ENCODE measurements at regions not wholly inside any gene's neighbourhood (a gene's known extent, or its start where the extent isn't known, plus 50 kb on each side); places are given as distances from the start of the nearest gene placed in this dataset.
"Not testable (repeated sequence)": the region's sequence is repeated elsewhere in the genome, so short reads cannot be mapped to it uniquely, and the experiment has no call there.

DNA sequence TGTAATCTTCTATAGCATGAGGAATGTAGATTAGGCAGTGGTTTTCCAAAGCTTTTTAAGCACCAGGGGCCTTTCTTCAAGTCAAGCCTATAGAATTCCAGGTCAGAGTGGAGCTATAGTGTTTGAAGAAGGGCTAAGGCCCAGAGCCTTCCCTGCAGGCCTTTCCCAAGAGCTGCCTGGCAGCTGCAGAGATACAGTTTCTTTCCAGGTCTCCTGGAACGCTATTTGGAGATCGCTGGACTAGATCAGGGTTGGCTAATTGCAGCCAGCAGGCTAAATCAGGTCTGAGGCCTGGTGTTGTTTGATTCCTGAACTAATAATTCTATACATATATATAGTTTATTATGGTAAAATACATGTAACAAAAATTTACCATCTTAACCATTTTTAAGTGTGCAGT, 319.0 kb upstream of the SPRED2 start:
- no peaks in the 10 kb centered on the region for H3K27me3 ChIP-seq (ENCODE audit: control insufficient read depth, insufficient read depth, low read length)
- ChIA-PET POLR2A (no interaction called here), CTCF (no interaction called here)
- H3K4me1 ChIP-seq (ENCODE audit: control insufficient read depth, insufficient read depth, low read length) = no peaks in the 10 kb centered on the region
- no peak for DNase-seq (ENCODE audit: low read depth, low spot score)
- H3K36me3 ChIP-seq (ENCODE audit: control insufficient read depth, insufficient read depth, low read length) = no peaks in the 10 kb centered on the region
- in situ Hi-C loops (cut with HindIII; ENCODE audit: low pct_unique_long_range_greater_than_20kb, low sequenced_read_pairs) (no loop called here), intact Hi-C loops (cut with micrococcal nuclease; ENCODE audit: unreplicated experiment) (no loop called here)
- no peak overlapping the region for H3K4me3 ChIP-seq (ENCODE audit: low read depth in 2 of 2, low read length in 2 of 2)
- no peaks in the 10 kb centered on the region for H3K9me3 ChIP-seq (ENCODE audit: control insufficient read depth, insufficient read depth, low read depth, low read length)
- TF ChIP-seq TCF7L2 (IDR thresholded peaks at IDR 0.05; ENCODE audit: low read depth, low read length) (no peak), POLR2AphosphoS5 (IDR thresholded peaks at IDR 0.05; ENCODE audit: low read depth, low read length) (no peak), SIN3A (IDR thresholded peaks at IDR 0.05; ENCODE audit: borderline replicate concordance, insufficient read depth, low read depth, low read length) (no peak)
- TF ChIP-seq, protein P1, sequence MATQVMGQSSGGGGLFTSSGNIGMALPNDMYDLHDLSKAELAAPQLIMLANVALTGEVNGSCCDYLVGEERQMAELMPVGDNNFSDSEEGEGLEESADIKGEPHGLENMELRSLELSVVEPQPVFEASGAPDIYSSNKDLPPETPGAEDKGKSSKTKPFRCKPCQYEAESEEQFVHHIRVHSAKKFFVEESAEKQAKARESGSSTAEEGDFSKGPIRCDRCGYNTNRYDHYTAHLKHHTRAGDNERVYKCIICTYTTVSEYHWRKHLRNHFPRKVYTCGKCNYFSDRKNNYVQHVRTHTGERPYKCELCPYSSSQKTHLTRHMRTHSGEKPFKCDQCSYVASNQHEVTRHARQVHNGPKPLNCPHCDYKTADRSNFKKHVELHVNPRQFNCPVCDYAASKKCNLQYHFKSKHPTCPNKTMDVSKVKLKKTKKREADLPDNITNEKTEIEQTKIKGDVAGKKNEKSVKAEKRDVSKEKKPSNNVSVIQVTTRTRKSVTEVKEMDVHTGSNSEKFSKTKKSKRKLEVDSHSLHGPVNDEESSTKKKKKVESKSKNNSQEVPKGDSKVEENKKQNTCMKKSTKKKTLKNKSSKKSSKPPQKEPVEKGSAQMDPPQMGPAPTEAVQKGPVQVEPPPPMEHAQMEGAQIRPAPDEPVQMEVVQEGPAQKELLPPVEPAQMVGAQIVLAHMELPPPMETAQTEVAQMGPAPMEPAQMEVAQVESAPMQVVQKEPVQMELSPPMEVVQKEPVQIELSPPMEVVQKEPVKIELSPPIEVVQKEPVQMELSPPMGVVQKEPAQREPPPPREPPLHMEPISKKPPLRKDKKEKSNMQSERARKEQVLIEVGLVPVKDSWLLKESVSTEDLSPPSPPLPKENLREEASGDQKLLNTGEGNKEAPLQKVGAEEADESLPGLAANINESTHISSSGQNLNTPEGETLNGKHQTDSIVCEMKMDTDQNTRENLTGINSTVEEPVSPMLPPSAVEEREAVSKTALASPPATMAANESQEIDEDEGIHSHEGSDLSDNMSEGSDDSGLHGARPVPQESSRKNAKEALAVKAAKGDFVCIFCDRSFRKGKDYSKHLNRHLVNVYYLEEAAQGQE (IDR thresholded peaks at IDR 0.05; ENCODE audit: insufficient read depth in 1 of 2, low read depth in 2 of 2, low read length in 1 of 2) = no peak
- TF ChIP-seq, protein P2, sequence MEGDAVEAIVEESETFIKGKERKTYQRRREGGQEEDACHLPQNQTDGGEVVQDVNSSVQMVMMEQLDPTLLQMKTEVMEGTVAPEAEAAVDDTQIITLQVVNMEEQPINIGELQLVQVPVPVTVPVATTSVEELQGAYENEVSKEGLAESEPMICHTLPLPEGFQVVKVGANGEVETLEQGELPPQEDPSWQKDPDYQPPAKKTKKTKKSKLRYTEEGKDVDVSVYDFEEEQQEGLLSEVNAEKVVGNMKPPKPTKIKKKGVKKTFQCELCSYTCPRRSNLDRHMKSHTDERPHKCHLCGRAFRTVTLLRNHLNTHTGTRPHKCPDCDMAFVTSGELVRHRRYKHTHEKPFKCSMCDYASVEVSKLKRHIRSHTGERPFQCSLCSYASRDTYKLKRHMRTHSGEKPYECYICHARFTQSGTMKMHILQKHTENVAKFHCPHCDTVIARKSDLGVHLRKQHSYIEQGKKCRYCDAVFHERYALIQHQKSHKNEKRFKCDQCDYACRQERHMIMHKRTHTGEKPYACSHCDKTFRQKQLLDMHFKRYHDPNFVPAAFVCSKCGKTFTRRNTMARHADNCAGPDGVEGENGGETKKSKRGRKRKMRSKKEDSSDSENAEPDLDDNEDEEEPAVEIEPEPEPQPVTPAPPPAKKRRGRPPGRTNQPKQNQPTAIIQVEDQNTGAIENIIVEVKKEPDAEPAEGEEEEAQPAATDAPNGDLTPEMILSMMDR (IDR thresholded peaks at IDR 0.05) = no peak
- no peak overlapping the region for H3K27ac ChIP-seq (ENCODE audit: low read length)
- BruUV-seq (replicated peaks) = no TSS peak
- ATAC-seq = no peak

DNA sequence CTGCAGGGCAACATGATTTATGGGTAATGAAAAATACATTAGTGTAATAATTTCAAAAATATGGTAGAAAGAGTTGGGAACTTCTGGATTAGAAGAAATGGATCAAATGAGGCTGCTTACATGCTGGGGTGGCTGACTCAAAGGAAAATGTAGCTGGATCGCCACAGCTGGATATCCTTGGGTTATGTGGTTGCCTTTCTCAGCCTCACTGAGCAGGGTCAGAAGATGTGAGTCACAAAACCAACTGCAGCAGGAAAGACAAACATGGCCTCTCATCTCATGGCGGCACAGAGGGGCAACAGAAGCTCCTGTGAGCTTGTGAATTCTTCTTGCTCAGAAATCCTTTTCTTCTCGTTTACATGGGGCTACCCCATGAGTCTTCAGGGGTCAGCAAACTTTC, 317.1 kb upstream of the SPRED2 start:
- ATAC-seq (no peak), DNase-seq (ENCODE audit: low read depth, low spot score) (no peak)
- in situ Hi-C loops (cut with HindIII; ENCODE audit: low pct_unique_long_range_greater_than_20kb, low sequenced_read_pairs) = no loop called here
- H3K36me3 ChIP-seq (ENCODE audit: control insufficient read depth, insufficient read depth, low read length) = no peaks in the 10 kb centered on the region
- TF ChIP-seq, protein P1 (IDR thresholded peaks at IDR 0.05; ENCODE audit: insufficient read depth in 1 of 2, low read depth in 2 of 2, low read length in 1 of 2) = no peak
- TF ChIP-seq TCF7L2 (IDR thresholded peaks at IDR 0.05; ENCODE audit: low read depth, low read length) = no peak
- no peak for TF ChIP-seq POLR2AphosphoS5 (IDR thresholded peaks at IDR 0.05; ENCODE audit: low read depth, low read length)
- TF ChIP-seq, protein P2 (IDR thresholded peaks at IDR 0.05) = no peak
- TF ChIP-seq SIN3A (IDR thresholded peaks at IDR 0.05; ENCODE audit: borderline replicate concordance, insufficient read depth, low read depth, low read length) = no peak
- no peak overlapping the region for H3K27ac ChIP-seq (ENCODE audit: low read length)
- no peaks in the 10 kb centered on the region for H3K9me3 ChIP-seq (ENCODE audit: control insufficient read depth, insufficient read depth, low read depth, low read length)
- CTCF ChIA-PET = no interaction called here
- no peaks in the 10 kb centered on the region for H3K27me3 ChIP-seq (ENCODE audit: control insufficient read depth, insufficient read depth, low read length)
- POLR2A ChIA-PET = no interaction called here
- intact Hi-C loops (cut with micrococcal nuclease; ENCODE audit: unreplicated experiment) = no loop called here
- no peak overlapping the region for H3K4me3 ChIP-seq (ENCODE audit: low read depth in 2 of 2, low read length in 2 of 2)
- no TSS peak for BruUV-seq (replicated peaks)
- no peaks in the 10 kb centered on the region for H3K4me1 ChIP-seq (ENCODE audit: control insufficient read depth, insufficient read depth, low read length)

DNA sequence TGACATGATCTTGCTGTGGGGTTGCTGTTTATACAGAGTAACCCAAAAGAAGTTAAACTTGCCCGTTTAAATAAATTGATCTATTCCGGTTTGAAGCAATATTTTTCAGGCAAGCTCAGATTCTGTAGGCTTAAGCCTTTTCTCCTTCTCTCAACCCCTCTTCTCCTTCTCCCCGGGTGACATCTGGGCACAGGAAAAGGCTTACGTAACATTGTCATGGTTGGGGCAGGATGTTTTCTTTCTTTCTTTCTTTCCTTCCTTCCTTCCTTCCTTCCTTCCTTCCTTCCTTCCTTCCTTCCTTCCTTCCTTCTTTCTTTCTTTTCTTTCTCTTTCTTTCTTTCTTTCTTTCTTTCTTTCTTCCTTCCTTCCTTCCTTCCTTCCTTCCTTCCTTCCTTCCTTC, 315.5 kb upstream of the SPRED2 start:
- H3K27ac ChIP-seq (ENCODE audit: low read length); ATAC-seq; intact Hi-C loops (cut with micrococcal nuclease; ENCODE audit: unreplicated experiment); H3K27me3 ChIP-seq (ENCODE audit: control insufficient read depth, insufficient read depth, low read length); H3K9me3 ChIP-seq (ENCODE audit: control insufficient read depth, insufficient read depth, low read depth, low read length); POLR2A ChIA-PET; in situ Hi-C loops (cut with HindIII; ENCODE audit: low pct_unique_long_range_greater_than_20kb, low sequenced_read_pairs); H3K36me3 ChIP-seq (ENCODE audit: control insufficient read depth, insufficient read depth, low read length); DNase-seq (ENCODE audit: low read depth, low spot score); H3K4me1 ChIP-seq (ENCODE audit: control insufficient read depth, insufficient read depth, low read length); H3K4me3 ChIP-seq (ENCODE audit: low read depth in 2 of 2, low read length in 2 of 2); BruUV-seq (replicated peaks); CTCF ChIA-PET: not testable (repeated sequence)

All from Panc1 (cell line).